IPS-20b (cell line): ENCODE measurements at regions not wholly inside any gene's neighbourhood (a gene's known extent, or its start where the extent isn't known, plus 50 kb on each side); places are given as distances from the start of the nearest gene placed in this dataset.

Experiments
- H3K27ac ChIP-seq: one replicate; pipeline ENCODE4 v1.5.1; 2013; ENCODE audit warnings: low read length
- H3K27me3 ChIP-seq: 2 replicates; pipeline ENCODE4 v1.6.1; 2013; ENCODE audit warnings: mild to moderate bottlenecking, low read length, inconsistent platforms; ENCODE audit not compliant: insufficient read depth
- H3K36me3 ChIP-seq: 2 replicates; pipeline ENCODE4 v1.6.1; 2013; ENCODE audit warnings: low read depth, mild to moderate bottlenecking, inconsistent platforms, low read length, moderate library complexity; ENCODE audit not compliant: insufficient read depth
- H3K4me1 ChIP-seq: 2 replicates; pipeline ENCODE4 v1.6.1; 2013; ENCODE audit warnings: mild to moderate bottlenecking, control low read depth, inconsistent platforms, low read length, moderate library complexity; ENCODE audit not compliant: insufficient read depth
- H3K4me3 ChIP-seq: 2 replicates; pipeline ENCODE4 v1.5.1; 2013; ENCODE audit warnings: mild to moderate bottlenecking, low read length, inconsistent platforms
- H3K9ac ChIP-seq: 2 replicates; pipeline ENCODE4 v1.6.1; 2013; ENCODE audit warnings: low read depth, mild to moderate bottlenecking, inconsistent platforms, low read length, moderate library complexity
- H3K9me3 ChIP-seq: 2 replicates; pipeline ENCODE4 v1.6.1; 2013; ENCODE audit warnings: mild to moderate bottlenecking, low read depth, low read length, inconsistent platforms; ENCODE audit not compliant: insufficient read depth

DNA sequence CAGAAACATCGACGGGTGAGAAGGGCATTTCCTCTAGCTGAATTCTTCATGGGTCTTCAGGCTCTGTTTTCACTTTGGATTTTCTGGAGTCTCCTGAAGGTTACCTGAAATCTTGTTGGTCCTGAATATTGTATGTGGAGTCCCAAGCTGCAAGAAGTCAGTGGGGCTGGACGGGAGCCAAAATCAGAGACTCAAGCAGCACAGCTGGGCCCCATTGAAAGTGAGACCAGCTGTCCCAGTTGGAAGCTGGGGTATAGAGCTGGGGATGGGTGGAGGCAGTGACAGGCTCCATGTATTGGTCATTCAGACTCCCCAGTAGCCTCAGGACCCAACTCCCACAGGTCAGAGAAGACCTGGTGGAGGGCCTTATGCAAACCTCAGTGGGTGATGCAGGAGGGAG lies 111.3 kb upstream of the MLN start:
- no peak overlapping the region for H3K27ac ChIP-seq
- H3K9me3 ChIP-seq: no peaks in the 10 kb centered on the region
- H3K36me3 ChIP-seq: no peaks in the 10 kb centered on the region
- H3K4me1 ChIP-seq: 0 out of 2 replicates have a peak, but pooled peaks cover 4% of the 10 kb centered on the region
- H3K9ac ChIP-seq: no peak overlapping the region
- H3K4me3 ChIP-seq: no peak overlapping the region
- peaks cover 6% of the 10 kb centered on the region for H3K27me3 ChIP-seq

DNA sequence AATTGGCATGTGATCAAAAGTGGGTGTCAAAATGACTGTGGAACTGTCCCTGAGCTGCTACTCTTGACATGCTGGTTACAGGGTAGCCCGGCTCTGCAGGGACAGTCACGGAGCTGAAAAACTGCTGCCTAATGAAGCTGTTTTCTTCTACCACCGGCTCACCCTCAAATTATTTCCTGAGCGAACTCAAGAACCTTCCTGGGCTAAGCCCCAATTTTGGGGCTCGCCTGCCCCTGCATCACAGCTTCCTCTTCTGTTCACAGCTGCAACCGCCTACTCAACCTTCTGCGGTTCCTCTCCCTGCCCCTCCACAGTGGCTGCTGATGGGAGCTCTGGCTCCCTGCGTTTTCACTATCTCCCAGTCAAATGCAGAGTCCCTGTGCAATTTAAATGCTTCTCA lies 110.8 kb upstream of the MLN start:
- H3K4me3 ChIP-seq: no peak overlapping the region
- 0 out of 2 replicates have a peak, but pooled peaks cover 4% of the 10 kb centered on the region for H3K4me1 ChIP-seq
- H3K36me3 ChIP-seq: no peaks in the 10 kb centered on the region
- H3K9me3 ChIP-seq: no peaks in the 10 kb centered on the region
- no peak overlapping the region for H3K27ac ChIP-seq
- no peak overlapping the region for H3K9ac ChIP-seq
- H3K27me3 ChIP-seq: peaks cover 6% of the 10 kb centered on the region

GRCh38 chr6:33912195-33912594 lies 108.4 kb upstream of the MLN start:
- Histone ChIP-seq H3K27me3 (peaks cover 6% of the 10 kb centered on the region), H3K4me1 (0 out of 2 replicates have a peak, but pooled peaks cover 4% of the 10 kb centered on the region)

GRCh38 chr6:33911488-33911887 lies 107.7 kb upstream of the MLN start:
- Histone ChIP-seq H3K27ac (no peak overlapping the region), H3K4me1 (0 out of 2 replicates have a peak, but pooled peaks cover 4% of the 10 kb centered on the region), H3K4me3 (no peak overlapping the region), H3K9ac (no peak overlapping the region), H3K36me3 (no peaks in the 10 kb centered on the region), H3K9me3 (no peaks in the 10 kb centered on the region), H3K27me3 (peaks cover 6% of the 10 kb centered on the region)

More at GRCh38 chr6:33912195-33912594, 108.4 kb upstream of the MLN start:
- Histone ChIP-seq H3K9ac (no peak overlapping the region), H3K9me3 (no peaks in the 10 kb centered on the region), H3K27ac (no peak overlapping the region), H3K4me3 (no peak overlapping the region), H3K36me3 (no peaks in the 10 kb centered on the region)

GRCh38 chr6:33910594-33910993 lies 106.8 kb upstream of the MLN start:
- Histone ChIP-seq H3K4me1 (0 out of 2 replicates have a peak, but pooled peaks cover 2% of the 10 kb centered on the region), H3K36me3 (no peaks in the 10 kb centered on the region), H3K9ac (no peak overlapping the region), H3K27ac (no peak overlapping the region), H3K9me3 (no peaks in the 10 kb centered on the region), H3K4me3 (no peak overlapping the region), H3K27me3 (peaks cover 6% of the 10 kb centered on the region)

DNA sequence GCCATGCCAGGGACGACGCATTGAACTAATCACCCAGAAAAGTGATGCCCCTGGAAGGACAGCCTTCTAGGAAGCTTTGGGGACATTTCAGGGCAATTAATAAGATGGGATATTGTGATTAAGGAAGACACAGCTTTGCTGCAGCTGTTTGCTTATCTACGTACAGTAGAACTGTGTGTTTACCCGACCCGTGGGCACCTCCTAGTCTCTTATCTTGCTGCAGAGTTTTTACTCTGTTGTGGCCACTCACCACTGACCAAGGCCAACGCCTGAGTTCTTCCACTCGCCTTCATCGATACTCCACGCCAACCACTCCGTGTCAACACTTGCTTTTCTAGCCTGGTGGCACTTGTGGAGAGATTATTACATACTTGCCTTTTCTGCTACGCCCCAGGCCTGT lies 105.9 kb upstream of the MLN start:
- Histone ChIP-seq H3K4me3 (no peak overlapping the region), H3K27ac (no peak overlapping the region), H3K9ac (no peak overlapping the region), H3K4me1 (no peaks in the 10 kb centered on the region), H3K9me3 (no peaks in the 10 kb centered on the region), H3K27me3 (peaks cover 6% of the 10 kb centered on the region), H3K36me3 (no peaks in the 10 kb centered on the region)

- no peak overlapping the region for H3K4me3 ChIP-seq
- H3K9ac ChIP-seq: no peak overlapping the region
- H3K36me3 ChIP-seq: no peaks in the 10 kb centered on the region
- no peaks in the 10 kb centered on the region for H3K4me1 ChIP-seq
- no peaks in the 10 kb centered on the region for H3K9me3 ChIP-seq
- no peak overlapping the region for H3K27ac ChIP-seq
- no peaks in the 10 kb centered on the region for H3K27me3 ChIP-seq
Observed at GRCh38 chr6:33908025-33908424, 104.2 kb upstream of the MLN start.

- Histone ChIP-seq H3K27me3 (no peaks in the 10 kb centered on the region), H3K4me1 (no peaks in the 10 kb centered on the region), H3K9me3 (no peaks in the 10 kb centered on the region), H3K9ac (no peak overlapping the region), H3K4me3 (no peak overlapping the region), H3K36me3 (no peaks in the 10 kb centered on the region), H3K27ac (no peak overlapping the region)
Observed at GRCh38 chr6:33907227-33907626, 103.4 kb upstream of the MLN start.

DNA sequence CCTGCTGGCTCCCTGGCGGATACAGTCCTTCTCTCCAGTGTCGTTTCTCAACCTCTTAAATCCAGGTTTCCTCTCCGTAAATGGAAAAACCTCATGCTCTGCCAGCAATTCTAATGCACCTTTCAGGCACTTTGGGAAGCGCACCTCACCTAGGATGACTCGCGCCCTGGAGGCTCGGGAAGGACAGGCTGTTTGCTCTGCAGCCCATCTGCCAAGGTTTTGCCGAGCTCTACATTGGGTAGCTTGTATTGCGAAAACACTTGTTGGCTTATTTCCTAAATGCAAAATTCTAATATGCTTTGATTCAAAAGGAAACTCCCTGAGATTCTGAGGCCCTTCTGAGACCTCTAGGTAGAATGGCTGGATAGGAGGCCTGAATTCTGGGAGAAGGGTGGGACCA lies 102.6 kb upstream of the MLN start:
- no peak overlapping the region for H3K4me3 ChIP-seq
- H3K9me3 ChIP-seq: no peaks in the 10 kb centered on the region
- H3K27ac ChIP-seq: no peak overlapping the region
- no peaks in the 10 kb centered on the region for H3K27me3 ChIP-seq
- H3K9ac ChIP-seq: no peak overlapping the region
- H3K4me1 ChIP-seq: no peaks in the 10 kb centered on the region
- no peaks in the 10 kb centered on the region for H3K36me3 ChIP-seq

DNA sequence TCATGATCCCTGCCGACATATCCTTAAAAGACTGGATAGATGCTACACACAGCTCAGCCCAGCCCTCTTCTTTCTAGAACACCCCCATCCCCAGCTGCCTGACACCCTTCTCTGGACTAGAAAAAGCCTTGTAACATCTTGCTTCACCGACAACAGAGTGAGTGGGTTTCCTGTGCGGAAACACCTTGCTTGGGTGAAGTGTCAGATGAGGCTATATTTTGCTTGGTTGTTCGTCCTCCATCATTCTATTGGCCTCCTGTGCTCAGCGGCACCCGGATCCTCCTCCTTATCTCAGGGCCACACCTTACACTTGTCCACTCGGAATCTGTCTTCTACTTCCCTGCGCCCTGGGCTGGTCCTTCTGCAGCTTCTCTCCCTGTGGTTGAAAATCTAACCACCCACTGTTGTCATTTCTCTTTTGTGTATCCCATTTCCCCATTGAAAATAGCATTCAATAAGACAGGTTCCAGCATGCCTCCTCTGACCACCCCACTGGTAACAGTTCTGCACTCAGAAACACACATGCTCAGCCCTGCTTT lies 101.3 kb upstream of the MLN start:
- no peak overlapping the region for H3K4me3 ChIP-seq

GRCh38 chr6:33904747-33905065 lies 100.9 kb upstream of the MLN start:
- no peak overlapping the region for H3K4me3 ChIP-seq
- no peaks in the 10 kb centered on the region for H3K9me3 ChIP-seq
- H3K4me1 ChIP-seq: no peaks in the 10 kb centered on the region
- H3K9ac ChIP-seq: no peak overlapping the region
- H3K27ac ChIP-seq: no peak overlapping the region
- no peaks in the 10 kb centered on the region for H3K36me3 ChIP-seq
- no peaks in the 10 kb centered on the region for H3K27me3 ChIP-seq

More for the DNA sequence above, 101.3 kb upstream of the MLN start:
- Histone ChIP-seq H3K27ac (no peak overlapping the region), H3K4me1 (no peaks in the 10 kb centered on the region), H3K36me3 (no peaks in the 10 kb centered on the region), H3K27me3 (no peaks in the 10 kb centered on the region), H3K9ac (no peak overlapping the region), H3K9me3 (no peaks in the 10 kb centered on the region)

- Histone ChIP-seq H3K4me3 (no peak overlapping the region), H3K27me3 (no peaks in the 10 kb centered on the region; the same call in 1 of the 2 replicates), H3K4me1 (no peaks in the 10 kb centered on the region), H3K9me3 (no peaks in the 10 kb centered on the region), H3K36me3 (no peaks in the 10 kb centered on the region), H3K9ac (no peak overlapping the region), H3K27ac (no peak overlapping the region)
Observed at GRCh38 chr6:33904050-33904746, 100.4 kb upstream of the MLN start.
